Thymus (tissue), 11 donors: ENCODE measurements at regions not wholly inside any gene's neighbourhood (a gene's known extent, or its start where the extent isn't known, plus 50 kb on each side); places are given as distances from the start of the nearest gene placed in this dataset.
"Not testable (repeated sequence)": the region's sequence is repeated elsewhere in the genome, so short reads cannot be mapped to it uniquely, and the experiment has no call there.

ENCODE experiments used
- DNase-seq, 9 donors: peaks; one replicate each; pipeline ENCODE4 v3.0.0-alpha.2; 2013; ENCODE audit warnings: low spot score in 9 of 9, low read depth in 6 of 9, missing footprints in 1 of 9
- H3K27ac ChIP-seq, 2 donors: one replicate each; pipeline ENCODE4 v1.5.1; 2013; ENCODE audit warnings: control low read depth in 1 of 2, low read depth in 1 of 2, low read length in 1 of 2, mild to moderate bottlenecking in 1 of 2, moderate library complexity in 1 of 2
- H3K27me3 ChIP-seq, 2 donors: one replicate each; pipeline ENCODE4 v1.5.1; 2013; ENCODE audit warnings: low read length in 1 of 2; ENCODE audit not compliant: control insufficient read depth in 2 of 2, insufficient read depth in 1 of 2
- H3K36me3 ChIP-seq, 2 donors: one replicate each; pipeline ENCODE4 v1.5.1; 2013; ENCODE audit warnings: low read length in 1 of 2, mild to moderate bottlenecking in 1 of 2, moderate library complexity in 1 of 2; ENCODE audit not compliant: control insufficient read depth in 2 of 2, insufficient read depth in 2 of 2
- H3K4me1 ChIP-seq, 2 donors: one replicate each; pipeline ENCODE4 v1.5.1; 2013; ENCODE audit warnings: low read length in 2 of 2; ENCODE audit not compliant: control insufficient read depth in 2 of 2, insufficient read depth in 2 of 2
- H3K4me3 ChIP-seq, 2 donors: one replicate each; pipeline ENCODE4 v1.5.1; 2013; ENCODE audit warnings: low read length in 2 of 2, control low read depth in 1 of 2, mild to moderate bottlenecking in 1 of 2
- H3K9me3 ChIP-seq, 2 donors: one replicate each; pipeline ENCODE4 v1.5.1; 2013; ENCODE audit warnings: low read length in 1 of 2, mild to moderate bottlenecking in 1 of 2; ENCODE audit not compliant: control insufficient read depth in 2 of 2, insufficient read depth in 1 of 2
- WGBS: extraction: QIAGEN DNeasy Blood & Tissue Kit; methylation state at CpG from one replicate; pipeline ENCODE4 v1.1.7; 2013; 5-methylcytosine and 5-hydroxymethylcytosine counted together
- donor health status: healthy.

GRCh38 chr6:80586242-80586641 is 479.8 kb downstream of the BCKDHB start:
- H3K36me3 ChIP-seq = no peaks in the 10 kb centered on the region

GRCh38 chr6:80579391-80580023 is 473.0 kb downstream of the BCKDHB start:
- Histone ChIP-seq H3K27me3 (no peaks in the 10 kb centered on the region), H3K4me3 (no peak overlapping the region), H3K9me3 (no peaks in the 10 kb centered on the region), H3K27ac (no peak overlapping the region), H3K4me1 (no peaks in the 10 kb centered on the region), H3K36me3 (no peaks in the 10 kb centered on the region)
- 90% methylated on average over 2 of the region's 2 CpGs for WGBS
- DNase-seq = no peak

More at GRCh38 chr6:80586242-80586641, 479.8 kb downstream of the BCKDHB start:
- no peaks in the 10 kb centered on the region for H3K4me1 ChIP-seq
- no peak overlapping the region for H3K4me3 ChIP-seq
- H3K27ac ChIP-seq = no peak overlapping the region
- no peaks in the 10 kb centered on the region for H3K27me3 ChIP-seq
- peaks cover 0 to 8% of the 10 kb centered on the region in 2 donors for H3K9me3 ChIP-seq
- DNase-seq = no peak

- WGBS = 85% methylated on average over 15 of the region's 15 CpGs
Measured at GRCh38 chr6:80573320-80573719, 466.8 kb downstream of the BCKDHB start.

GRCh38 chr6:80566361-80566760 is 459.9 kb downstream of the BCKDHB start:
- H3K4me1 ChIP-seq = no peaks in the 10 kb centered on the region
- no peak for DNase-seq
- no peaks in the 10 kb centered on the region for H3K36me3 ChIP-seq
- H3K9me3 ChIP-seq = no peaks in the 10 kb centered on the region
- 96% methylated on average over 1 of the region's 1 CpG for WGBS
- H3K27ac ChIP-seq = no peak overlapping the region
- H3K27me3 ChIP-seq = no peaks in the 10 kb centered on the region
- no peak overlapping the region for H3K4me3 ChIP-seq

More at GRCh38 chr6:80573320-80573719, 466.8 kb downstream of the BCKDHB start:
- H3K27ac ChIP-seq, H3K27me3 ChIP-seq, DNase-seq, H3K36me3 ChIP-seq, H3K9me3 ChIP-seq, H3K4me1 ChIP-seq, H3K4me3 ChIP-seq: not testable (repeated sequence)

- 80% methylated on average over 5 of the region's 5 CpGs for WGBS
- H3K36me3 ChIP-seq = no peaks in the 10 kb centered on the region
- no peak for DNase-seq
- no peaks in the 10 kb centered on the region for H3K4me1 ChIP-seq
- no peaks in the 10 kb centered on the region for H3K27me3 ChIP-seq
- peaks cover 0 to 3% of the 10 kb centered on the region in 2 donors for H3K9me3 ChIP-seq
- H3K27ac ChIP-seq = no peak overlapping the region
- H3K4me3 ChIP-seq = no peak overlapping the region
Measured at GRCh38 chr6:80553071-80553740, 446.7 kb downstream of the BCKDHB start.

- 84% methylated on average over 4 of the region's 4 CpGs for WGBS
- H3K9me3 ChIP-seq = no peaks in the 10 kb centered on the region
- no peak overlapping the region for H3K4me3 ChIP-seq
- H3K36me3 ChIP-seq = no peaks in the 10 kb centered on the region
- no peak overlapping the region for H3K27ac ChIP-seq
- no peak for DNase-seq
- no peaks in the 10 kb centered on the region for H3K27me3 ChIP-seq
- H3K4me1 ChIP-seq = no peaks in the 10 kb centered on the region
Measured at GRCh38 chr6:80550748-80551147, 444.3 kb downstream of the BCKDHB start.

- WGBS = 75% methylated on average over 2 of the region's 2 CpGs
- no peak for DNase-seq
- no peaks in the 10 kb centered on the region for H3K36me3 ChIP-seq
- no peak overlapping the region for H3K4me3 ChIP-seq
- no peak overlapping the region for H3K27ac ChIP-seq
- no peaks in the 10 kb centered on the region for H3K27me3 ChIP-seq
- no peaks in the 10 kb centered on the region for H3K4me1 ChIP-seq
- H3K9me3 ChIP-seq = no peaks in the 10 kb centered on the region
Measured at GRCh38 chr6:80550281-80550680, 443.8 kb downstream of the BCKDHB start.

- H3K27me3 ChIP-seq = no peaks in the 10 kb centered on the region
- H3K36me3 ChIP-seq = no peaks in the 10 kb centered on the region
- no peak for DNase-seq
- whole genome bisulfite sequencing = 94% methylated on average over 6 of the region's 6 CpGs
- H3K4me3 ChIP-seq = no peak overlapping the region
- peak overlapping the region in 1 of 2 donors; percentile 8 for H3K27ac ChIP-seq
- H3K9me3 ChIP-seq = no peaks in the 10 kb centered on the region
- H3K4me1 ChIP-seq = no peaks in the 10 kb centered on the region
Measured at GRCh38 chr6:80548532-80548931, 442.1 kb downstream of the BCKDHB start.

GRCh38 chr6:80547827-80548226 is 441.4 kb downstream of the BCKDHB start:
- WGBS = 84% methylated on average over 1 of the region's 1 CpG
- Histone ChIP-seq H3K27ac (no peak overlapping the region), H3K36me3 (no peaks in the 10 kb centered on the region), H3K27me3 (no peaks in the 10 kb centered on the region), H3K9me3 (no peaks in the 10 kb centered on the region), H3K4me1 (no peaks in the 10 kb centered on the region), H3K4me3 (no peak overlapping the region)
- no peak for DNase-seq
